ENCODE measurements at regions not wholly inside any gene's neighbourhood (a gene's known extent, or its start where the extent isn't known, plus 50 kb on each side); places are given as distances from the start of the nearest gene placed in this dataset.

DNA sequence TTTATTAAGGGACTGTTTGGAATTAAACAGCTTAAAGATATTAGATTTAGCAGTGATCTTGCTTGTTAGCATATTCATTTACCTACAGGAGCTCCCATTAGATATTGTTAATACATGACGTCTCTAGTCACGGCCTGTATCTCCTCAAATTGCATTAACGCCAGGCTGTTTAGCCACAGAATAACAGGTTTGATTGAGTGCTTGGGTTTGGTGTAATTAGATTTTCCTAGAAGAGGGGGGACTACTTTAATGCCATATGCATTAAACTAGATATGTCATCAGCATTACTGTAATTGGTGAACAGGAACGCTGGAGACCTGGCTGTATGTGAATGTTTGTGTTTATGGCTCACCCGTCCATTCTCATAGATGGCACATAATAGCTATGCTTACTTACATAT is 841.4 kb upstream of the NR2F2 start:
- TF ChIP-seq, protein P1, sequence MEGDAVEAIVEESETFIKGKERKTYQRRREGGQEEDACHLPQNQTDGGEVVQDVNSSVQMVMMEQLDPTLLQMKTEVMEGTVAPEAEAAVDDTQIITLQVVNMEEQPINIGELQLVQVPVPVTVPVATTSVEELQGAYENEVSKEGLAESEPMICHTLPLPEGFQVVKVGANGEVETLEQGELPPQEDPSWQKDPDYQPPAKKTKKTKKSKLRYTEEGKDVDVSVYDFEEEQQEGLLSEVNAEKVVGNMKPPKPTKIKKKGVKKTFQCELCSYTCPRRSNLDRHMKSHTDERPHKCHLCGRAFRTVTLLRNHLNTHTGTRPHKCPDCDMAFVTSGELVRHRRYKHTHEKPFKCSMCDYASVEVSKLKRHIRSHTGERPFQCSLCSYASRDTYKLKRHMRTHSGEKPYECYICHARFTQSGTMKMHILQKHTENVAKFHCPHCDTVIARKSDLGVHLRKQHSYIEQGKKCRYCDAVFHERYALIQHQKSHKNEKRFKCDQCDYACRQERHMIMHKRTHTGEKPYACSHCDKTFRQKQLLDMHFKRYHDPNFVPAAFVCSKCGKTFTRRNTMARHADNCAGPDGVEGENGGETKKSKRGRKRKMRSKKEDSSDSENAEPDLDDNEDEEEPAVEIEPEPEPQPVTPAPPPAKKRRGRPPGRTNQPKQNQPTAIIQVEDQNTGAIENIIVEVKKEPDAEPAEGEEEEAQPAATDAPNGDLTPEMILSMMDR (IDR thresholded peaks at IDR 0.05) = no peak
- no peak for TF ChIP-seq POLR2A (IDR thresholded peaks at IDR 0.05)
